ENCODE measurements at regions not wholly inside any gene's neighbourhood (a gene's known extent, or its start where the extent isn't known, plus 50 kb on each side); places are given as distances from the start of the nearest gene placed in this dataset.
"Not testable (repeated sequence)": the region's sequence is repeated elsewhere in the genome, so short reads cannot be mapped to it uniquely, and the experiment has no call there.

GRCh38 chr10:8260645-8261044 lies 206.2 kb downstream of the GATA3 start:
- no peak overlapping the region for H3K4me3 ChIP-seq (ENCODE audit: low read length)
- DNase-seq (ENCODE audit: low read depth, low spot score): no peak

- DNase-seq (ENCODE audit: low read depth, low spot score): no peak
- no peak overlapping the region for H3K4me3 ChIP-seq (ENCODE audit: low read length)
Observed at GRCh38 chr10:8262317-8262716, 207.8 kb downstream of the GATA3 start.

GRCh38 chr10:8269976-8270375 lies 215.5 kb downstream of the GATA3 start:
- H3K4me3 ChIP-seq (ENCODE audit: low read length): no peak overlapping the region
- DNase-seq (ENCODE audit: low read depth, low spot score): no peak

GRCh38 chr10:8272794-8273425 lies 218.4 kb downstream of the GATA3 start:
- no peak for DNase-seq (ENCODE audit: low read depth, low spot score)

GRCh38 chr10:8273749-8274148 lies 219.3 kb downstream of the GATA3 start:
- H3K4me3 ChIP-seq (ENCODE audit: low read length): no peak overlapping the region
- no peak for DNase-seq (ENCODE audit: low read depth, low spot score)

More at GRCh38 chr10:8272794-8273425, 218.4 kb downstream of the GATA3 start:
- H3K4me3 ChIP-seq (ENCODE audit: low read length): no peak overlapping the region

GRCh38 chr10:8275911-8276310 lies 221.4 kb downstream of the GATA3 start:
- DNase-seq (ENCODE audit: low read depth, low spot score): no peak
- H3K4me3 ChIP-seq (ENCODE audit: low read length): no peak overlapping the region

- no peak overlapping the region for H3K4me3 ChIP-seq (ENCODE audit: low read length)
- no peak for DNase-seq (ENCODE audit: low read depth, low spot score)
Observed at GRCh38 chr10:8278099-8278498, 223.6 kb downstream of the GATA3 start.

- no peak overlapping the region for H3K4me3 ChIP-seq (ENCODE audit: low read length)
- no peak for DNase-seq (ENCODE audit: low read depth, low spot score)
Observed at GRCh38 chr10:8279598-8279997, 225.1 kb downstream of the GATA3 start.

GRCh38 chr10:8280946-8281345 lies 226.5 kb downstream of the GATA3 start:
- no peak overlapping the region for H3K4me3 ChIP-seq (ENCODE audit: low read length)
- DNase-seq (ENCODE audit: low read depth, low spot score): no peak

- no peak for DNase-seq (ENCODE audit: low read depth, low spot score)
Observed at GRCh38 chr10:8282340-8282739, 227.9 kb downstream of the GATA3 start.

GRCh38 chr10:8283166-8283905 lies 228.8 kb downstream of the GATA3 start:
- no peak for DNase-seq (ENCODE audit: low read depth, low spot score)
- no peak overlapping the region for H3K4me3 ChIP-seq (ENCODE audit: low read length)

More at GRCh38 chr10:8282340-8282739, 227.9 kb downstream of the GATA3 start:
- H3K4me3 ChIP-seq (ENCODE audit: low read length): no peak overlapping the region

- H3K4me3 ChIP-seq (ENCODE audit: low read length): no peak overlapping the region
- DNase-seq (ENCODE audit: low read depth, low spot score): no peak
Observed at GRCh38 chr10:8283986-8284385, 229.5 kb downstream of the GATA3 start.

- H3K4me3 ChIP-seq (ENCODE audit: low read length); DNase-seq (ENCODE audit: low read depth, low spot score): not testable (repeated sequence)
Observed at GRCh38 chr10:8285970-8286369, 231.5 kb downstream of the GATA3 start.

GRCh38 chr10:8288600-8288999 lies 234.1 kb downstream of the GATA3 start:
- DNase-seq (ENCODE audit: low read depth, low spot score): no peak
- no peak overlapping the region for H3K4me3 ChIP-seq (ENCODE audit: low read length)

- no peak overlapping the region for H3K4me3 ChIP-seq (ENCODE audit: low read length)
- no peak for DNase-seq (ENCODE audit: low read depth, low spot score)
Observed at GRCh38 chr10:8289186-8289924, 234.9 kb downstream of the GATA3 start.

- no peak overlapping the region for H3K4me3 ChIP-seq (ENCODE audit: low read length)
- no peak for DNase-seq (ENCODE audit: low read depth, low spot score)
Observed at GRCh38 chr10:8294779-8295178, 240.3 kb downstream of the GATA3 start.

GRCh38 chr10:8295311-8295710 lies 240.8 kb downstream of the GATA3 start:
- DNase-seq (ENCODE audit: low read depth, low spot score): no peak

GRCh38 chr10:8296090-8296733 lies 241.7 kb downstream of the GATA3 start:
- H3K4me3 ChIP-seq (ENCODE audit: low read length): no peak overlapping the region
- no peak for DNase-seq (ENCODE audit: low read depth, low spot score)

More at GRCh38 chr10:8295311-8295710, 240.8 kb downstream of the GATA3 start:
- H3K4me3 ChIP-seq (ENCODE audit: low read length): no peak overlapping the region

- no peak overlapping the region for H3K4me3 ChIP-seq (ENCODE audit: low read length)
- no peak for DNase-seq (ENCODE audit: low read depth, low spot score)
Observed at GRCh38 chr10:8296734-8297101, 242.2 kb downstream of the GATA3 start.

- DNase-seq (ENCODE audit: low read depth, low spot score): no peak
- no peak overlapping the region for H3K4me3 ChIP-seq (ENCODE audit: low read length)
Observed at GRCh38 chr10:8297107-8297506, 242.6 kb downstream of the GATA3 start.
